LHCN-M2 (cell line): ENCODE measurements at regions not wholly inside any gene's neighbourhood (a gene's known extent, or its start where the extent isn't known, plus 50 kb on each side); places are given as distances from the start of the nearest gene placed in this dataset.
"Not testable (repeated sequence)": the region's sequence is repeated elsewhere in the genome, so short reads cannot be mapped to it uniquely, and the experiment has no call there.

Experiments used
- DNase-seq: peaks from one replicate; pipeline ENCODE4 v3.0.0-alpha.2; 2012; ENCODE audit warnings: low read depth

DNA sequence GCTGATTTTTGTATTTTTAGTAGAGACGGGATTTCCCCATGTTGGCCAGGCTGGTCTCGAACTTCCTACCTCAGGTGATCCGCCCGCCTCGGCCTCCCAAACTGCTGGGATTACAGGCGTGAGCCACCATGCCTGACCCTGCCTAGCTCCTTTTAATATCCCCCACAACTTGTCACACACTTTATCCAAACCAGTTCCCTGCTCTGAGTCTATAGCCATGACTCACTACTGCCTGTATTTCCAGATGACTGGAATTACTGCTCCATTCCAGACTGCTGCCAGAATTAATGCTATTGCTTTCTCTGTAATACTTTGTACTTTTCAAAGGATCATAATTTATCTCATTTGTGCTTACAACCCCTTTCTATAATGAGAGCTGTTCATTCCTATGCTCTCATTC, 153.1 kb downstream of the POTEM start:
- DNase-seq, result not testable (repeated sequence)

DNA sequence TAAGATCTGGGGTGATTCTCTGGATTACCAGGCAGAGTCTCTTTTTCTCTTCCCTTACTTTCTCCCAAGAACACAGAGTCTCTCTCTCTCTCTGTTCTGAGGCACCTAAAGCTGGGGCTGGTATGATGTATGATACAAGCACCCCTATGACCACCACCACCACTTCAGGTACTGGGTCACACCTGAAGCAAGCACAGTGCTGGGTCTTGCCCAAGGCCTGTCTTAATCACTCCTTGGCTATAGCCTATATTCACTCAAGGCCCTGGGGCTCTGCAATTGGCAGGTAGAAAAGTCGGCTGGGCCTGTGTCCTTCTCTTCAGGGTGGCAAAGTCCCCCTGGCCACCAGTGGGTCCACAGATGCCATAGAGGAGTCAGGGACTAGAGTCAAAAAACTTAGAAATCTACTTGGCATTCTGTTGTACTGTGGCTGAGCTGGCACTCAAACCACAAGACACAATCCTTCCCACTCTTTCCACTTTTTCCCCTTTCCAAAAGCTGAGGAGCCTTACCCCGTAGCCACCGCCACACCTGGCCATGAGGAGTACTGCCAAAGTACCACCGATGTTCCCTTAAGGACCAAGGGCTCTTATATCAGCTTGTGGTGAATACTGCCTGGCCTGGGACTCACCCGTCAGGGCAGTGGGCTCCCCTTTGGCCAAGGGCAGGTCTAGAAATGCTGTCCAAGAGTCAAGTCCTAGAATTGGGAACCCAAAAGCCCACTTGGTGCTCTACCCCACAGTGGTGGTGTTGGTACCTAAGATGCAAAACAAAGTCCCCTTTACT, 159.2 kb downstream of the POTEM start:
- DNase-seq, result not testable (repeated sequence)

DNA sequence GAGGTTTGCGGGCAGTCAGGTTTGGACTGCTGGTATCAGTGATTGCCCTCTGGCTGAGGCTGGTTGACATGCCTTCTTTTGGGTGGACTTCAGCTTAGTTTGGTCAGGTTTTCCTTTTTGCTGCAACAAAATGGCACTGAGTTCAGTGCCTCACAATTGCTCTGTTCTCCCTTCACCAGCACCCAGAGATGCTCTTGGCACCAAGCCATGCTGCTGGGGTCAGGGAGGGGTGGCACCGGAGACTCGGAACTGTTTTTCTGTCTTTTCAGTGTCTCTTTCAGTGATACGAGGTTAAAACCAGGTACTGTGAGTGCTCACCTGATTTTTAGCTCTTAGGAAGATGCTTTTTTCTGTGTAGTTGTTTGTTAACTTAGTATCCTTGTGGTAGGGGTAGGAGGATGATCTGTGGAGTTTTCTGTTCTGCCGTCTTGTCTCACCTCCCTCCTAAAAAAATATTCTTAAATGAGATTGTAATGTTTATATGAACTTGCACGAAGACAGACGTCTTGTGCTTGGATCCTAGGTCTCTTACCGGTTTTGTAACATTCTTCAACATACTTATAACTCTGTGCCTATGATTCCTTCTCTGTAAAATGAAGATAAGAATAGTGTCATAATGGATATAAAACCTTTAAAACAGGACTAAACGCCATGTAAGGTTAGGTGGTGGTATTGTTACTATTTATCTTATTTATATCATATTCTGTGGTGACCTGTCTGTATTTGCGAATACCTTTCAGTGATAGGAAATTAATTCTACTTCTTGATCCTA, 160.6 kb downstream of the POTEM start:
- DNase-seq, result not testable (repeated sequence)

DNA sequence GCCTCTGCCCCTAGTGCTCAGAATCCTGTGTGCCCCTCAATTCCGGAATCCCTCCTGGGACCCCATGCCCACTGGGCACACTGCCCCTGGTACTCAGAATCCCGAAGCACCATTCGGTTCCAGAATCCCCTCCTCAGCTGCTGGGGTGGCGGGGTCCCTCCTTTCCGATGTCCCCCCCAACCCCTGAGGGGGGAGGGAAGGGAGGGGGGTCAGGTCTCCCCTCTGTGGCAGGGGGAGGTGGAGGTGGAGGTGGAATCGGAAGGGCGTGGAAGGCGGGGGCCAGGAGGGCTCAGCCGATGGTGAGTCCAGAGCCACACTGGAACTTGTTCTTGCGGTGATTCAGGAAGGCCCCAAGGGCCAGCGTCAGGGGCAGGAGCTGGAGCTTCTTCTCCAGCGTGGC, 164.3 kb downstream of the POTEM start:
- DNase-seq, result not testable (repeated sequence)

DNA sequence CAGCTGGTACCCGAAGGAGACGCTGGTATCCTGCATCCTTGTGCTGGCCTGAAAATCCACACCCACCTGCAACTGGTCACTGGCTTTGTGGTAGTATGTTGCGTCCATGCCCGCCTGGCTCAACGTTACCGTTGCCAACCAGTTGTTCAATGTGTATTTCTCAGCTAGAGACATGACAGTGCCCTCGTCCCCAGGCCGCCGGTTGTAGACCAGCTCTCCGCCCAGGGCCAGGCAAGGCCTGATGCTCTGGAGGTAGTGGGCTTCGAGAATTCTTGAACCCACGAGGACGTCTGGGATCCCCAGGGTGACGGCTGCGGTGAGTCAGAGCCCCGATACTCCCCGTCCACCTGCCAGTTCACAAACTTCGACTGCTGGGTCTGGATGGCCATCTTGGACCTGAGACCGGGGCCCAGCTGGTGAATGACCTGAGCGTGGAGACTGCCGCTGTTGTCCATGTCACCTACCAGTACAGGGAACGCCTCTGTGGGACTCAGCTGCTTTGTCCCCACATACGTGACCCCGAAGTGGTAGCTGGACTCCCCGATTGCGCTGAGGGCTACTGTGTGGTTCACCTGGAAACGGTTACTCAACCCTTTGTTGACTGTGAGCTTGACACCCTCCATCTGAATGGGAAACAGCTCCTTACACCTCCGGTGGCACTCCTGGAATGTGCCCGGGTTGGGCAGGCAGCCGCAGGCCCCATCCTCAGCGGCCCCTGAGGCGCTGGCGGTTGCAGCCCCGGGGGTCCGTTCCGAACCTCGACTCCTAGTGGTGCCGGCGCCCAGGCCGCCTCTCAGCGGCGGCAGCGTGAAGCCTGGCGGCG, 165.0 kb downstream of the POTEM start:
- not testable (repeated sequence) for DNase-seq

DNA sequence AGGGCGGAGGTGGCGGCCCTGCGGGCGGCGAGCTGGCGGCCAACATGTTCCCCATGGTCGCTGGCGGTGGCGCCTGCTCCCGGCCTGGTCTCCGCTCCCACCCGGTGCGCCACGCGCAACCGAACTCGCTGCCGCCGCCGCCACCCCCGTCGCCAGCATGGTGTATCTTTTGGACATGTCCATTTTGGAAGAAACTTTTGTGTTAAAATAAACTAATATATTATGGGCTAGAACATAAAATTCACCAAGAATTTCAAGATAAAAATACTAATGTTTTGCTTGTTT, 165.5 kb downstream of the POTEM start:
- not testable (repeated sequence) for DNase-seq

DNA sequence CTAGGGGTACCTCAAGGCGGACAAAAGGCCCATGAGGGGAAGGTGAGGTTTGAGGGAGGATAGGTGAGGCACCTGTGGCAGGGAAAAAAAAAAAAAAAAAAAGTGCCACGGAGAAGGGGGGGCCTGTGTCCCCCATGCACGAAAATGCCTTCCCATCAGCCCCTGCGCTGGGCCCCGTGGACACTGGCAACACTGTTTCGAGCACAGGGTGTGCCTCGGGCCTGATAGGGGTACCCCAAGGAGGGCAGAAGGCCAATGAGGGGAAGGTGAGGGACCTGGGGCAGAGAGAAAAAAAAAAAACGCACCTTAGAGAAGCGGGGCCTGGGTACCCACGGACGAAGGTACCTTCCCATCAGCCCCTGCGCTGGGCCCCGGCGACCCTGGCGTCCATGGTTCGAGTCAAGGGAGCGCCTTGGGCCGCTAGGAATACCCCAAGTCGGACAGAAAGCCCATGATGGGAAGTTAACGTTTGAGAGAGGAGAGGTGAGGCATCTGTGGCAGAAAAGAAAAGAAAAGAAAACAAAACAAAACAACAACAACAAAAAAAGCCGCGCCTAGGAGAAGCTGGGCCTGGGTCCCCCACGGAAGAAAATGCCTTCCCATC, 190.0 kb downstream of the POTEM start:
- DNase-seq, result not testable (repeated sequence)

DNA sequence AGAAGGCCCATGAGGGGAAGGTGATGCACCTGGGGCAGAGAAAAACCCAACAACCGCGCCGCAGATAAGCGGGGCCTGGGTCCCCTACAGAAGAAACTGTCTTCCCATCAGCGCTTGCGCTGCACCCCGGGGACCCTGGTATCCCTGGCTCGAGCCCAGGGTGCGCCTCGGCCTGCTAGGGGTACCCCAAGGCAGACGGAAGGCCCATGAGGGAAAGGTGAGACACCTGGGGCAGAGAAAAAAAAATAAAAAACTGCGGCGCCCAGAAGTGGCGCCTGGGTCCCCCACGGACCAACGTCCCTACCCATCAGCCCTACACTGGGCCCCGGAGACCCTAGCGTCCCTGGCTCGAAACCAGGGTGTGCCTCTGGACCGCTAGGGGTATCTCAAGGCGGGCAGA, 190.8 kb downstream of the POTEM start:
- DNase-seq, result not testable (repeated sequence)

DNA sequence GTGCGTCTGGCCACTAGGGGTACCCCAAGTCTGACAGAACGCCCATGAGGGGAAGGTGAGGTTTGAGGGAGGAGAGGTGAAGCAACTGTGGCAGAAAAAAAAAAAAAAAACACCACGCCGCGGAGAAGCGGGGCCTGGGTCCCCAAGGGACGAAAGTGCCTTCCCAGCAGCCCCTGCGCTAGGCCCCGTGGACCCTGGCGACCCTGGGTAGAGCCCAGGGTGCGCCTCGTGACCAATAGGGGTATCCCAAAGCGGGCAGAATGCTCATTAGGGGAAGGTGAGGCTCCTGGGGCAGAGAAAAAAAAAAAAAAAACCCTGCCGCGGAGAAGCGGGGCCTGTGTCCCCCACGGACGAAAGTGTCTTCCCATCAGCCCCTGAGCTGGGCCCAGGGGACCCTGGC, 191.4 kb downstream of the POTEM start:
- not testable (repeated sequence) for DNase-seq

DNA sequence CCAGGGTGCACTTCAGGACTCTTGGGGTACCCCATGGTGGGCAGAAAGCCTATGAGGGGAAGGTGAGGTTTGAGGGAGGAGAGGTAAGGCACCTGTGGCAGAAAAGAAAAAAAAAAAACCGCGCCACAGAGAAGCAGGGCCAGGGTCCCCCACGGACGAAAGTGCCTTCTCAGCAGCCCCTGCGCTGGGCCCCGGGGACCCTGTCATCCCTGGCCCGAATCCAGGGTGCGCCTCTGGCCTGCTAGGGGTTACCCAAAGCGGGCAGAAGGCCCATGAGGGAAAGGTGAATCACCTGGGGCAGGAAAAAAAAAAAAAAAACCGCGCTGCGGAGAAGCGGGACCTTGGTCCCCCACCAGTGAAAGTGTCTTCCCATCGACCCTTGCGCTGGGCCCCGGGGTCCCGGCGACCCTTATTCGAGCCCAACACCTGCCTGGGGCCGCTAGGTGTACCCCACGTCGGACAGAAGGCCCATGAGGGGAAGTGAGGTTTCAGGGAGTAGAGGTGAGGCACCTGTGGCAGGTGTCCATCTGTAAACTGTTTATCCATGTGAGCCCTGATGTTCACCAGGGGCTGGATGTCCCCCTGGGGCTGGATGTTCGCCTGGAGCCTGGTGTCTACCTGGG, 191.9 kb downstream of the POTEM start:
- not testable (repeated sequence) for DNase-seq

DNA sequence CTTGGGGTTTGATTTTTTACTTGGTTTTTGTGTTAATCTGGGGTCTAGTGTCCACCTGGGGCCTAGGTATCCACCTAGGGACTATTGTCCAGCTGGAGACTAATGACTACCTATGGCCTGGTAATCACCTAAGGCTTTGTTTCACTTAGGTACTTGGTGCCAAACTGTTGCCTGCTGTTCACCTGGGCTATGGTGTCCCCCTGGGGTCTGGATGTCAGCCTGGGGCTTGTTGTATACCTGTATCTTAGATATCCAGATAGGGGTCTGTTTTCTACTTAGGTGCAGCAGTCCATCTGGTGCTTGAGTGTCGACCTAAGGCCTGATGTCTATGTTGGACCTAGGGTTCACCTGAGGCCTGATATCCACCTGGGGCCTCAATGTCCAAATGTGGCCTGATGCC, 193.1 kb downstream of the POTEM start:
- DNase-seq, result not testable (repeated sequence)

DNA sequence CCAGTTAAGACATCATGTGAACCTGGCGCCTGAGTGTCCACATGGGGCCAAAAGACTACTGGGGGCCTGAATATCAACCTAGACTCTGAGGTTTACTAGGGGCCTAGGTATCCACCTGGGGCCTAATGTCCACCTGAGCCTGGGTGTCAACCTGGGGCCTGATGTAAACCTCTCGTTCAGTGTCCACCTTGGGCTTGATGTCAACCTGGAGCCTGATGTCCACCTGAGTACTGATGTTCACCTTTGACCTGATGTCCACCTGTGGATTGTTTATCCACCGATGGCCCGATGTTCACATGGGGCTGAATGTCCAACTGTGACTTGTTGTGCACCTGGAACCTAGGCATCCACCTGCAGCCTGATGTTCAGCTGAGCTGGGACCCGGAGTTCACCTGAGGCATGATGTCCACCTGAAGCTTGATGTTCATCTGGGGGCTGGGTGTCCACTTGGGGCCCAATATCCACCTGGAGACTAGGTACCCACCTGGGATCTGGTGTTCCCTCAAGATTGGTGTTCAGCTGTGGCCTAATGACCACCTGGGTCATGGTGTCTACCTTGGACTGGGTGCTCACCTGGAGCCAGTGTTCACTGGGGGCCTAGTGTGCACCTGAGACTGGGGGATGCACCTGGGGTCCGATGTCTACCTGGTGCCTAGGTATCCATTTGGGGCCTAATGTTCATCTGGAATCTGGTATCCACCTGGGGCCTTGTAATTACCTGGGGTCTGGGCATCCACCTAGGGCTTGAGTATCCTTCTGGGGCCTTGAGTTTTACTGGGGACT, 194.2 kb downstream of the POTEM start:
- not testable (repeated sequence) for DNase-seq

DNA sequence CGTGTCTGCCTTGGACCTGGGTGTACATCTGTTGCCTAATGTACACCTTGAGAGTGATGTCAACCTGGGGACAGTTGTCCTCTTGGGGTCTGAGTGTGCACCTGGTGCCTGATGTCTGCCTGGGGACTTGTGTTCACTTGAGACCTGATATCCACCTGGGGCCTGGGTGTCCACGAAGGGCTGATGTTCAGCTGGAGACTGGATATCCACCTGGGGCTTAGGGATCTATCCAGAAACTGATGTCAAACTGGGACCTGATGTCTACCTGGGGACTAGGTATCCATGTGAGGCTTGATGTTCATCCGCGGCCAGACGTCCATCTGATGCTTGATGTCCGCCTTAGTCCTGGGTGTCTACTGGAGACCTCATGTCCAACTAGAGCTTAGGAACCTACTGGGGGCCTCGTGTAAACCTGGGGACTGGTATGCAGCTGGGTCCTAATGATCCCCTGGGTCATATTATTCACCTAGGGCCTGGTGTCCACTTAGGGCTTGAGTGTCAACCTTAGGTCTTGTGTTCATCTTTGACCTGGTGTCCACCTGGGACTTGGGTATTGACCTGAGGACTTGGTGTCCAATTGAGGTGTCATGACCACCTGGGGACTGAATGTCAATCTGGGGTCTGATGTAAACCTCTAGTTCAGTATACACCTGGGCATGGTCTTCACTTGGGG, 194.9 kb downstream of the POTEM start:
- not testable (repeated sequence) for DNase-seq

DNA sequence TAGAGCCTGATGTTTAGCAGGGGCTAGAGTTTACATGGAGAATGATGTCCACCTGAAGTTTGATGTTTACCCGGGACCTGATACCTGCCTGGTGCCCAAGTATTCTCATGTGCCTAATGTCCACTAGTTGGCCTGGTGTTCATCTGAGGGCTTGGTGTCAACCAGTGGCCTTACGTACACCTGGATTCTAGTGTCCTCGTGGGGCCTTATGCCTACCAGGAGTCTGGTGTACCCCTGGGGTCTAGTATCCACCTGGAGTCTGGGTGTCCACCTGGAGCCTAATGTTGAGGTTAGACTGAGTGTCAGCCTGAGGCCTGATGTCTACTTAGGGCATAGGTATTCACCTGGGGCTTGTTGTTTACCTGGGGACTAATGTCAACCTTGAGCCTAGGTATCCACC, 195.7 kb downstream of the POTEM start:
- not testable (repeated sequence) for DNase-seq

DNA sequence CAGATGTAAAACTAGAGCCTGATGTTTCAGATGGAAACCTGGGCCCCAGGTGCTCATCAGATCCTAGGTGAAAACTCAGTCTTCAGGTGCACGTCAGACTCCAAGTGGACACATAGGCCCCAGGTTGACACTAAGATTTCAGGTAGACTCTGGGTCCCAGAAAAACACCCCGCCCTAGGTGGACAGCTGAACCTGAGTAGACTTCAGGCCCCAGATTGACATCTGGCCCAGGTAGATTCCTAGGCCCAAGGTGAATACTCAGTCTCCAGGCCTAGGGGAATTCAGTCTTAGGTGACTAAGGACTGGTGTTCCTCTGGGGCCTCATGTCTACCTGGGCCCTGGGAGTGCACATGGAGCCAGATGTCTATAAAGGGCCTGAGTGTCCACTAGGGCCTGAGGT, 196.7 kb downstream of the POTEM start:
- DNase-seq, result not testable (repeated sequence)

DNA sequence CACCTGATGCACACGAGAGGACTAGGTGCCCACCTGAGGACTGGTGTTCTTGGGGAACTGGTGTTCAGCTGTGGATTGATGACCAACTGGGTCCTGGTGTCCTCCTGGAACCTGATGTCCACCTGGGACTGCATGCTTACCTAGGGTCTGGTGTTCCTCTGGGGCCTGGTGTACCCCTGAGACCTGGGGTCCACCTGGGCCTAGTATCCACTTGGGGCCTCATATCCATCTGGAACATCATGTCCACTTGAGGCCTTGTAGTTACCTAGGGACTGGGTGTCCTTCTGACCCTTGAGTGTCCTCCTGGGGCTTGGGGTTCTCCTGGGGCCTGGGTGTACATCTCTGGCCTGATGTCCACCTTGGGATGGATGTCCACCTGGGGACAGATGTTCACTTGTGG, 197.2 kb downstream of the POTEM start:
- DNase-seq, result not testable (repeated sequence)

DNA sequence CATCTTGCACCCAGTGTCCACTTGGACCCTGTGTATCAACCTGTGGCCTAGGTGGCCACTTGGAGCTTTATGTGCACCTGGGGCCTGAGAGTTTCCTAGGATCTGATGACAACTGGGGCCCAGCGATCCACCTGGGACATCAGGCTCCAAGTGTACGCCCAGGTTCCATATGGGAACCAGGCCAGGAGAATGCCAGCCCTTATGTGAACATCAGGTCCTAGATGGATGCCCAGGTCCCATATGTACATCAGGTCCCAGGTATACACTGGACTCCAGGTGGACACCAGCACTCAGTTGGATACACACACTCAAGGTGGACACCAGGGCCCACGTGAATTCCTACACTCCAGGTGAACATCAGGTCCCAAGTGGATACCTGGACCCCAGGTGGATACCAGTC, 198.8 kb downstream of the POTEM start:
- not testable (repeated sequence) for DNase-seq

DNA sequence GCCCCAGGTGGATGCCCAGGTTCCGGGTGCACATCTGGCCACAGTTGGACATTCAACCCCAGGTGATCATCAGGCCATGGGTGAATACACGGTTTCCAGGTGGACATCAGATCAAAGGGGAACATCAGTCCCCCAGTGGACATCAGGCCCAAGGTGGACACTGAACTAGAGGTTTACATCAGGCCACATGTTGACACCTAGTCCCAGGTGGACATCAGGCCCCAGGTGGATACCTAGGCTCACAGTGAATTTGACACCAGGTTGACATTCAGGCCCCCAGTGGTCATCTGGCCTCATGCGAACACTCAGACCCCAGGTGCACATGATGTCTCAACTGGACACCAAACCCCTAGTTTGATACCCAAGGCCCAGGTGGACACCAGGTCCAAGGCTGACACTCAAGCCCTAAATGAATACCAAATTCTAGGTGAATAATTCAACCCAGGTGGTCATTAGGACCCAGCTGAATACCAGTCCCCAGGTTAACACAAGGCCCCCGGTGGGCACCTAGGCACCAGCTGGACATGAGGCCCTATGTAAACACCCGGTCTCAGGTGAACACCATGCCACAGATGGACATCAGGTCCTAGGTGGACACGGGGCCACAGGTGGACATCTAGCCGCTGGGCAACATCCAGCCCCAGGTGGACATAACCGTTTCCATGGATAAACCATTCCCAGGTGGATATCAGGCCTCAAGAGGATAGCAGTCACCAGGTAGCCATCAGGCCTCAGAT, 200.4 kb downstream of the POTEM start:
- not testable (repeated sequence) for DNase-seq

DNA sequence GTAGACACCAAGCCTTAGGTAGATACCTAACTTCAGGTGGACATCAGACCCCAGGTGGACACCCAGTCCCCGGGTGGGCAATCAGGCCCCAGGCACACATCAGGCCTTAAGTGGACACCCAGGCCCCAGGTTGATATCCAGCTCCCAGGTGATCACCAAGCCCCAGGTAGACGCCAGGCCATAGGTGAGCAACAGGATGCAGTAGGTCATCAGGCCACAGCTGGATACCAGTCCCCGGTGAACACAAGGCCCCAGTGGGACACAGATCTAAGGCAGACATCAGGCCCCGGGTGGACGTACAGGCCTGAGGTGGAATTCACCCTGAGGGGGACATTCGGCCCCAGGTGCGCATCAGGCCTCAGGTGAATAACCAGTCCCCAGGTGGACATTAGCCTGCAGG, 201.0 kb downstream of the POTEM start:
- not testable (repeated sequence) for DNase-seq
